OCI-LY1 (cell line): ENCODE measurements at regions not wholly inside any gene's neighbourhood (a gene's known extent, or its start where the extent isn't known, plus 50 kb on each side); places are given as distances from the start of the nearest gene placed in this dataset.

ENCODE experiments used
- CTCF ChIP-seq: fragments of 200-600 bp; sonication (generic), shearing (Covaris generic); IDR thresholded peaks from 2 replicates; pipeline ENCODE4 v1.5.1; 2017; ENCODE audit warnings: mild to moderate bottlenecking, antibody characterized with exemption, low read length, moderate library complexity, mixed read lengths
- EZH2 ChIP-seq: fragments of 200-600 bp; sonication (generic), shearing (Covaris generic); IDR thresholded peaks from 2 replicates; pipeline ENCODE4 v1.8.0; 2017; ENCODE audit warnings: borderline replicate concordance, mixed run types, mild to moderate bottlenecking, antibody characterized with exemption, low read length, moderate library complexity, mixed read lengths

GRCh38 chr3:40876496-40876895, 322.8 kb upstream of the CTNNB1 start:
- TF ChIP-seq EZH2 (no peak), CTCF (no peak)
